GM21381 (cell line): ENCODE measurements at regions not wholly inside any gene's neighbourhood (a gene's known extent, or its start where the extent isn't known, plus 50 kb on each side); places are given as distances from the start of the nearest gene placed in this dataset.

Experiments
- ATAC-seq: cut with Tn5 transposase; IDR thresholded peaks from one replicate; pipeline ENCODE4 v1.9.1; 2021; ENCODE audit warnings: mild to moderate bottlenecking, moderate library complexity; ENCODE audit not compliant: unreplicated experiment

- ATAC-seq, result no peak
These were observed 447.4 kb downstream of the COG6 start for GRCh38 chr13:40102854-40103253.

GRCh38 chr13:40103864-40104263 is 448.4 kb downstream of the COG6 start:
- ATAC-seq, result no peak

- no peak for ATAC-seq
These were observed 449.8 kb downstream of the COG6 start for GRCh38 chr13:40105231-40105630.

GRCh38 chr13:40109351-40109844 is 453.9 kb downstream of the COG6 start:
- ATAC-seq, result no peak

GRCh38 chr13:40113643-40114304 is 458.3 kb downstream of the COG6 start:
- no peak for ATAC-seq

GRCh38 chr13:40114305-40114896 is 458.9 kb downstream of the COG6 start:
- no peak for ATAC-seq

- ATAC-seq, result no peak
These were observed 460.0 kb downstream of the COG6 start for GRCh38 chr13:40115426-40115825.

GRCh38 chr13:40116008-40116407 is 460.5 kb downstream of the COG6 start:
- peak; percentile 93 for ATAC-seq

- no peak for ATAC-seq
These were observed 462.9 kb downstream of the COG6 start for GRCh38 chr13:40118337-40118736.

GRCh38 chr13:40119852-40120251 is 464.4 kb downstream of the COG6 start:
- no peak for ATAC-seq

GRCh38 chr13:40120288-40120687 is 464.8 kb downstream of the COG6 start:
- ATAC-seq, result no peak

GRCh38 chr13:40120781-40121180 is 465.3 kb downstream of the COG6 start:
- ATAC-seq, result no peak

- ATAC-seq, result no peak
These were observed 466.3 kb downstream of the COG6 start for GRCh38 chr13:40121722-40122121.

- no peak for ATAC-seq
These were observed 468.6 kb downstream of the COG6 start for GRCh38 chr13:40123962-40124632.

- no peak for ATAC-seq
These were observed 469.2 kb downstream of the COG6 start for GRCh38 chr13:40124633-40125015.

- ATAC-seq, result no peak
These were observed 469.9 kb downstream of the COG6 start for GRCh38 chr13:40125336-40125735.

- ATAC-seq, result peak; percentile 63
These were observed 471.0 kb downstream of the COG6 start for GRCh38 chr13:40126306-40127085.

GRCh38 chr13:40127476-40127875 is 472.0 kb downstream of the COG6 start:
- ATAC-seq, result no peak

GRCh38 chr13:40127925-40128324 is 472.5 kb downstream of the COG6 start:
- no peak for ATAC-seq

- no peak for ATAC-seq
These were observed 474.0 kb downstream of the COG6 start for GRCh38 chr13:40129467-40129866.

- ATAC-seq, result no peak
These were observed 475.6 kb downstream of the COG6 start for GRCh38 chr13:40130871-40131636.
